Stomach (tissue), 4 donors: ENCODE measurements at regions not wholly inside any gene's neighbourhood (a gene's known extent, or its start where the extent isn't known, plus 50 kb on each side); places are given as distances from the start of the nearest gene placed in this dataset.

ENCODE experiments used
- CTCF ChIP-seq, 7 experiments: fragments of 450-650 bp in 4 of 7; fragments of 200-600 bp in 3 of 7; sonication (generic) in 3 of 7; IDR thresholded peaks; one replicate each; pipeline ENCODE4 v1.5.1; 2016 to 2019; ENCODE audit warnings: antibody characterized with exemption in 7 of 7, control low read depth in 2 of 7, mild to moderate bottlenecking in 1 of 7
- POLR2A ChIP-seq, 4 donors: fragments of 450-650 bp; IDR thresholded peaks; one replicate each; pipeline ENCODE4 v1.6.1; 2016; ENCODE audit warnings: antibody characterized with exemption in 4 of 4, control low read depth in 2 of 4, mild to moderate bottlenecking in 1 of 4, moderate library complexity in 1 of 4

- no peak for TF ChIP-seq POLR2A (IDR thresholded peaks at IDR 0.05)
- TF ChIP-seq CTCF (IDR thresholded peaks at IDR 0.05), result no peak
Measured at GRCh38 chr5:159768243-159768642, 148.0 kb upstream of the ADRA1B start.
